ENCODE measurements at regions not wholly inside any gene's neighbourhood (a gene's known extent, or its start where the extent isn't known, plus 50 kb on each side); places are given as distances from the start of the nearest gene placed in this dataset.

- no peak for DNase-seq
Measured at GRCh38 chr5:96243862-96244261, 189.2 kb downstream of the PCSK1 start.

- no peak for DNase-seq
Measured at GRCh38 chr5:96243203-96243602, 189.8 kb downstream of the PCSK1 start.

GRCh38 chr5:96242571-96242970 is 190.5 kb downstream of the PCSK1 start:
- no peak for DNase-seq

GRCh38 chr5:96236831-96237230 is 196.2 kb downstream of the PCSK1 start:
- no peak for DNase-seq

GRCh38 chr5:96236051-96236450 is 197.0 kb downstream of the PCSK1 start:
- DNase-seq, result no peak

GRCh38 chr5:96235008-96235910 is 197.8 kb downstream of the PCSK1 start:
- no peak for DNase-seq

GRCh38 chr5:96232602-96233001 is 200.4 kb downstream of the PCSK1 start:
- no peak for DNase-seq

GRCh38 chr5:96229188-96229587 is 203.9 kb downstream of the PCSK1 start:
- DNase-seq, result no peak

- no peak for DNase-seq
Measured at GRCh38 chr5:96228408-96228807, 204.6 kb downstream of the PCSK1 start.

GRCh38 chr5:96227957-96228356 is 205.1 kb downstream of the PCSK1 start:
- DNase-seq, result no peak

GRCh38 chr5:96226941-96227552 is 206.0 kb downstream of the PCSK1 start:
- DNase-seq, result no peak

- no peak for DNase-seq
Measured at GRCh38 chr5:96222129-96222528, 210.9 kb downstream of the PCSK1 start.

- no peak for DNase-seq
Measured at GRCh38 chr5:96220610-96221390, 212.2 kb downstream of the PCSK1 start.

- no peak for DNase-seq
Measured at GRCh38 chr5:96219580-96220281, 213.3 kb downstream of the PCSK1 start.

- DNase-seq, result no peak
Measured at GRCh38 chr5:96218653-96219052, 214.4 kb downstream of the PCSK1 start.

- no peak for DNase-seq
Measured at GRCh38 chr5:96214442-96215197, 218.4 kb downstream of the PCSK1 start.

- no peak for DNase-seq
Measured at GRCh38 chr5:96209829-96210228, 223.2 kb downstream of the PCSK1 start.

- DNase-seq, result no peak
Measured at GRCh38 chr5:96207420-96207819, 225.6 kb downstream of the PCSK1 start.

- no peak for DNase-seq
Measured at GRCh38 chr5:96203761-96204160, 229.3 kb downstream of the PCSK1 start.

- DNase-seq, result no peak
Measured at GRCh38 chr5:96201503-96201902, 231.5 kb downstream of the PCSK1 start.

- no peak for DNase-seq
Measured at GRCh38 chr5:96200641-96201040, 232.4 kb downstream of the PCSK1 start.

- DNase-seq, result no peak
Measured at GRCh38 chr5:96199713-96200183, 233.3 kb downstream of the PCSK1 start.
